HG02763 (cell line): ENCODE measurements at regions not wholly inside any gene's neighbourhood (a gene's known extent, or its start where the extent isn't known, plus 50 kb on each side); places are given as distances from the start of the nearest gene placed in this dataset.

Source experiments
- ATAC-seq: cut with Tn5 transposase; IDR thresholded peaks from one replicate; pipeline ENCODE4 v1.9.1; 2021; ENCODE audit warnings: mild to moderate bottlenecking, moderate library complexity; ENCODE audit not compliant: unreplicated experiment

GRCh38 chr6:16871047-16871446 is 109.8 kb upstream of the ATXN1 start:
- no peak for ATAC-seq

GRCh38 chr6:16868968-16869367 is 107.7 kb upstream of the ATXN1 start:
- no peak for ATAC-seq

- no peak for ATAC-seq
Observed at GRCh38 chr6:16857969-16858592, 96.8 kb upstream of the ATXN1 start.

- peak; percentile 30 for ATAC-seq
Observed at GRCh38 chr6:16855460-16855859, 94.2 kb upstream of the ATXN1 start.

GRCh38 chr6:16854986-16855385 is 93.7 kb upstream of the ATXN1 start:
- peak; percentile 78 for ATAC-seq

- no peak for ATAC-seq
Observed at GRCh38 chr6:16852671-16853070, 91.4 kb upstream of the ATXN1 start.

GRCh38 chr6:16851758-16852157 is 90.5 kb upstream of the ATXN1 start:
- ATAC-seq, result no peak

GRCh38 chr6:16851044-16851540 is 89.8 kb upstream of the ATXN1 start:
- ATAC-seq, result no peak

GRCh38 chr6:16850681-16851026 is 89.4 kb upstream of the ATXN1 start:
- ATAC-seq, result no peak

GRCh38 chr6:16849988-16850680 is 88.9 kb upstream of the ATXN1 start:
- ATAC-seq, result no peak

GRCh38 chr6:16849280-16849987 is 88.2 kb upstream of the ATXN1 start:
- ATAC-seq, result no peak

- no peak for ATAC-seq
Observed at GRCh38 chr6:16846399-16846778, 85.1 kb upstream of the ATXN1 start.

GRCh38 chr6:16844183-16844582 is 82.9 kb upstream of the ATXN1 start:
- ATAC-seq, result no peak

- ATAC-seq, result no peak
Observed at GRCh38 chr6:16842676-16843075, 81.4 kb upstream of the ATXN1 start.

- ATAC-seq, result no peak
Observed at GRCh38 chr6:16841241-16841640, 80.0 kb upstream of the ATXN1 start.

GRCh38 chr6:16840725-16841124 is 79.5 kb upstream of the ATXN1 start:
- ATAC-seq, result no peak

- ATAC-seq, result no peak
Observed at GRCh38 chr6:16840291-16840690, 79.0 kb upstream of the ATXN1 start.

GRCh38 chr6:16839631-16840179 is 78.4 kb upstream of the ATXN1 start:
- ATAC-seq, result no peak

GRCh38 chr6:16837217-16837972 is 76.1 kb upstream of the ATXN1 start:
- ATAC-seq, result no peak

GRCh38 chr6:16836144-16836981 is 75.1 kb upstream of the ATXN1 start:
- ATAC-seq, result peak; percentile 81
